NB4 (cell line): ENCODE measurements at regions not wholly inside any gene's neighbourhood (a gene's known extent, or its start where the extent isn't known, plus 50 kb on each side); places are given as distances from the start of the nearest gene placed in this dataset.

Experiments used
- DNase-seq: peaks from one replicate; pipeline ENCODE4 v3.0.0; 2010; ENCODE audit warnings: low read depth
- H3K4me3 ChIP-seq: one replicate; pipeline ENCODE4 v1.5.1; 2011; ENCODE audit warnings: mild to moderate bottlenecking, low read depth, low read length, moderate library complexity
- MYC ChIP-seq: IDR thresholded peaks from 2 replicates; pipeline ENCODE4 v1.6.1; 2011; ENCODE audit warnings: low read depth, low read length
- POLR2A ChIP-seq: IDR thresholded peaks from 2 replicates; pipeline ENCODE4 v1.6.1; 2011; ENCODE audit warnings: mild to moderate bottlenecking; ENCODE audit not compliant: insufficient read length; ENCODE audit errors: extremely low read depth
- TF ChIP-seq, protein P1 (sequence below): IDR thresholded peaks from 2 replicates; pipeline ENCODE4 v1.6.1; 2011; ENCODE audit warnings: low read depth, low read length
- TF ChIP-seq, protein P2 (sequence below): IDR thresholded peaks from one replicate; pipeline ENCODE4 v1.5.1; 2012; ENCODE audit warnings: low read depth, low read length

DNA sequence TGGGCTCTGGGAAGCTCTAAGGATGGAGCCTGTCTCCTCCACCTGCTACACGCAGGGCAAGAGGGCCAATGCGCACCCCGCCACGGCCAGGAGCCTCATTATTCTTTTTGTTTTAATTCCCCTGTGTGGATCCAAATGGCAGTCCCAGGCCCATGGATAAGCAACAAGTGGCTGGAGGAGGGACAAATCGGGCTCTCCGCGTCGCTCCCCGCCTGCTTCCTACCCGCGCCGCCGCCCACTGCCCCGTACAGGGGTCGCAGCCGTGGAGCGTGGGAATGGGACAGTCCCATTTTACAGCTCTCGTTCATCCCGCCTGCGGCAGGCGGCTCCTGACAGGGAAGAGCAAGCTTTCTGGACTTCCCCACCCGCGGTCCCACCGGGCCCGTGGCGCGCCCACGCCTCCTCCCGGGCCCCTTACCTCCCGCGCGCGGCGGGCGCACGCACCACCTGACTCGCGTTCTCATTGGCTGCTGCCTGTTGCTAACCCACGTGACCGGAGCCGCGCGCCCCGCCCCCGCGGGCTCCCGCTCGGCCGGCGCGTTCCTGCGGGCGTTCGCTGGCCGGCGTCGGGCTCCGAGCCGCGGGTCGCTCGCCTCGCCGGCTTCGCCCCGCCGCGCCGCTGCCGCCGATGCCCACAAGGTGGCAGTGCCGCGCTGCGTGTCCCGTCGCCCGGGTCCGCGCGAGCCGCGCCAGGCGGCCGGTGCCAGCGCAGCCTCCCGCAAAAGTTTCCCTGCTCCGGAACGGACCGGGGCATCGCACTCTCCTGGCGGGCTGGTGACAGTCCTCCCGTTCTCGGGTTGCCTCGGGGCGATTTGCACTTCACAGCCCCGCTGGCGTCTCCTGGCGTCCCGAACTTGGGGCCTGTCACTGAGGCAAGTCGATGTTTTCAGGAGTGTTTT, 93.3 kb downstream of the CD83 start:
- peak; percentile 96 for DNase-seq
- peak overlapping the region; percentile 61 for H3K4me3 ChIP-seq
- TF ChIP-seq, protein P1, sequence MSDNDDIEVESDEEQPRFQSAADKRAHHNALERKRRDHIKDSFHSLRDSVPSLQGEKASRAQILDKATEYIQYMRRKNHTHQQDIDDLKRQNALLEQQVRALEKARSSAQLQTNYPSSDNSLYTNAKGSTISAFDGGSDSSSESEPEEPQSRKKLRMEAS, result peak; percentile 89
- TF ChIP-seq, protein P2, sequence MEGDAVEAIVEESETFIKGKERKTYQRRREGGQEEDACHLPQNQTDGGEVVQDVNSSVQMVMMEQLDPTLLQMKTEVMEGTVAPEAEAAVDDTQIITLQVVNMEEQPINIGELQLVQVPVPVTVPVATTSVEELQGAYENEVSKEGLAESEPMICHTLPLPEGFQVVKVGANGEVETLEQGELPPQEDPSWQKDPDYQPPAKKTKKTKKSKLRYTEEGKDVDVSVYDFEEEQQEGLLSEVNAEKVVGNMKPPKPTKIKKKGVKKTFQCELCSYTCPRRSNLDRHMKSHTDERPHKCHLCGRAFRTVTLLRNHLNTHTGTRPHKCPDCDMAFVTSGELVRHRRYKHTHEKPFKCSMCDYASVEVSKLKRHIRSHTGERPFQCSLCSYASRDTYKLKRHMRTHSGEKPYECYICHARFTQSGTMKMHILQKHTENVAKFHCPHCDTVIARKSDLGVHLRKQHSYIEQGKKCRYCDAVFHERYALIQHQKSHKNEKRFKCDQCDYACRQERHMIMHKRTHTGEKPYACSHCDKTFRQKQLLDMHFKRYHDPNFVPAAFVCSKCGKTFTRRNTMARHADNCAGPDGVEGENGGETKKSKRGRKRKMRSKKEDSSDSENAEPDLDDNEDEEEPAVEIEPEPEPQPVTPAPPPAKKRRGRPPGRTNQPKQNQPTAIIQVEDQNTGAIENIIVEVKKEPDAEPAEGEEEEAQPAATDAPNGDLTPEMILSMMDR, result peak; percentile 20
- TF ChIP-seq MYC, result no peak; the same call in 1 of the 2 replicates
- peak; percentile 34 for TF ChIP-seq POLR2A

DNA sequence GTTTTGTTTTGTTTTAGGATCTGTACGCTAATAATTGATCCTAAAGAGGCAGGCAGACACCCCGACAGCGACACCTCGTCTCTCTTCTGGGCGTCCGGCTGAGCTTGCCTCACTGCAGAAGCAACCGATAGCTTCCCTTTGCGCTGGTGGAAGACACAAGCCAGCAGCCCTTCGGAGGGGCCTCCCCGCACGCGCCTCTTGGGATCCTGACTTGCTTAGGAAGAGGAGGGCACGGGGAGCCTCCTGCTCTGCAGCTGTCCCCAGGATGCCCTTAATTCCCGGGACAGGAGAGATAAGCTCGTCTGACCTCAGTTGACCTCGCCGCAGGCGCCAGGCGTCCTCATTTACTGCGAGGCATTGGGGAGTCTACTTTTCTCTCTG, 94.0 kb downstream of the CD83 start:
- TF ChIP-seq MYC (no peak), POLR2A (peak; percentile 5)
- DNase-seq, result peak; percentile 89

DNA sequence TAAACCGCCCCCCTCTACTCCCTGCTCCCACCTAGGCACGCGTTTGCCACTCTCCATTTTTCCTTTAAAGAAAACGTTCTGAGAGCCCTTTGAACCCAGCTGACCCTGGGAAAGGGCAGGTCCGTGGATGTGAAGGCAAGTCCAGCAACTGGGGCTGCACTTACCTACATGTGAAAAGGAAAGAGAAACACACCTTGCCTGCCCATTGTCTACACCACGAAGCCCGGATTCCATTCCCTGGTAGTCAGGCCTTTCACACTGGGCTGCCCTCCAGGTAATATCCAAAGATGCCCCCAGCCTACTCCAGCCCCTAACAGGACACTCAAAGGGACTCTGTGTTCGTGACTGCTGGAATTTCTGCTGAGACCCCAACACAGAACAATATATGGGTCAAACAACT, 94.4 kb downstream of the CD83 start:
- no peak for TF ChIP-seq MYC
- TF ChIP-seq, protein P2, result no peak
- TF ChIP-seq, protein P1, result no peak
- DNase-seq, result no peak
- H3K4me3 ChIP-seq, result peak overlapping the region; percentile 60

More for the DNA sequence above, 94.0 kb downstream of the CD83 start:
- peak overlapping the region; percentile 60 for H3K4me3 ChIP-seq

DNA sequence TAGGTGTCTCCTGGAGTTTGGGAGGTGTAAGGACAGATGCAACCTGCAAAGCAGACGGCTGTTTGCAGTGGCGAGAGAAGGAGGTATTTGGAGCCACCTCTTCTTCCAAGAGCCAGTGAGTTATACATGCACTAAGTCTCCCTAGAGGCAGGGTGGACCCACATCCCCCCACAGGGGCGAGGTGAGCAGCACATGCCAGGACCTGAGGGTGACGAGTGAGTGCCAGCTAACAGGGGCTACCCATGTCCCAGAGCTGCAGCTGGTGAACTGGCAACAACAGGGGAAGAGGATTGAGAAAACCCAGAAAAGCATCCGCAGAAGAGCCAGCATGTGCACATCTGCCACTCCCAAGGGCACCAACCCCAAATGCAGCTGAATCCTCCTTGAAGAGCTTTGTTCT, 95.1 kb downstream of the CD83 start:
- DNase-seq, result peak; percentile 12
- TF ChIP-seq, protein P1, result no peak
- TF ChIP-seq, protein P2, result no peak
- no peak for TF ChIP-seq MYC
- no peak for TF ChIP-seq POLR2A
- H3K4me3 ChIP-seq, result no peak overlapping the region

DNA sequence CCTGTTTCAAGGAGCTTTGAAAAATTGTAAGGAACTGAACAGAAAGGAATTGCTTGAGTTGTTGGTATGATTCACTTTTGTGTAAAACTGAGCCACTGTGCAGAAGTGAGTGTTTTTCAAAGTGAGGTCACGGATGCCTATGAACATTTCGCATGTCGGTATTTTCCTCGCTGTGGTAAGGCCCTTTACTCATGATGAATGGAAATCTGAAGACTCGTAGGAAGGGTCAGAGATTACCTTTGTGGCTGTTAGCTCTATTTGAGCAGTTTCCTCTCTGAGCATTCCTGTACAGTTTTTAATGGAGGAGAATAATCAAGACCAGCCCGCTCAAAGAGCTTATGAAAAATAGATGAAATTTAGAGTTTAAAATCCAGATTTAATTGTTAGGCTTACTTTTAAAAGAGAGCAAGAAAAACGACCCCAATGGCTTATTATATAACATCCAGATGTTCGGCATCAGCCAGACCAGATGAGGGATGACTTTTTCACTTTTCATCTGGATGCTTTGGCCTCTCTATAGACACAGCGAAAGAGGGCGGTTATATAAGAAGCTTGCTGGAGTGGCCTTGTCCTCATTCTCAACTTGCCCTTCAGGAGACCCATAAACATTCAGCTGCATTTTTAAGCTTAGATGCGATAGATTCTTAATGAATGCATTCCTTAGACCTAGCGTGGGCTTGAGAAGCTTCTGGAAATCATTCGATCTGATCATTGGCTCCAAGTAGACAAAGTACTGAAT, 99.5 kb downstream of the CD83 start:
- no peak for DNase-seq
- TF ChIP-seq MYC (no peak), POLR2A (no peak)
- TF ChIP-seq, protein P1, result no peak
- TF ChIP-seq, protein P2, result no peak
- H3K4me3 ChIP-seq, result no peak overlapping the region
